Kidney (tissue), 13 donors: ENCODE measurements at regions not wholly inside any gene's neighbourhood (a gene's known extent, or its start where the extent isn't known, plus 50 kb on each side); places are given as distances from the start of the nearest gene placed in this dataset.

ENCODE experiments used
- DNase-seq, 5 donors: peaks; one replicate each; pipeline ENCODE4 v3.0.0-alpha.2; 2013 to 2020
- FAIRE-seq: peaks from 2 replicates; lab custom pipeline; 2012; peaks lifted over from hg19 to GRCh38; lab: Jason Lieb, UNC
- H3K27ac ChIP-seq, 2 donors: one replicate each; pipeline ENCODE4 v1.7.0; 2013; ENCODE audit warnings: low read depth in 2 of 2, low read length in 2 of 2, inconsistent platforms in 1 of 2
- H3K27me3 ChIP-seq: one replicate; pipeline ENCODE4 v1.7.1; 2013; ENCODE audit warnings: low read length, inconsistent platforms; ENCODE audit not compliant: control insufficient read depth, insufficient read depth
- H3K36me3 ChIP-seq, 3 donors: one replicate each; pipeline versions ENCODE4 v1.7.0 to v1.7.1; 2013; ENCODE audit warnings: low read length in 3 of 3, control low read depth in 1 of 3, inconsistent platforms in 1 of 3; ENCODE audit not compliant: insufficient read depth in 3 of 3, control insufficient read depth in 2 of 3
- H3K4me1 ChIP-seq, 3 donors: one replicate each; pipeline versions ENCODE4 v1.7.0 to v1.7.1; 2013; ENCODE audit warnings: low read length in 3 of 3, inconsistent platforms in 1 of 3, low read depth in 1 of 3; ENCODE audit not compliant: control insufficient read depth in 2 of 3, insufficient read depth in 2 of 3
- H3K4me3 ChIP-seq, 3 donors: one replicate each; pipeline versions ENCODE4 v1.7.0 to v1.8.1; 2013; ENCODE audit warnings: low read length in 3 of 3, control low read depth in 1 of 3, inconsistent platforms in 1 of 3
- H3K9ac ChIP-seq, 3 donors: one replicate each; pipeline versions ENCODE4 v1.7.0 to v1.7.1; 2013; ENCODE audit warnings: low read length in 3 of 3, control low read depth in 1 of 3, inconsistent platforms in 1 of 3
- H3K9me3 ChIP-seq, 3 donors: one replicate each; pipeline versions ENCODE4 v1.7.0 to v1.7.1; 2013; ENCODE audit warnings: low read length in 3 of 3, control low read depth in 1 of 3, inconsistent platforms in 1 of 3; ENCODE audit not compliant: control insufficient read depth in 2 of 3, insufficient read depth in 1 of 3
- CTCF ChIP-seq: IDR thresholded peaks from 3 replicates; pipeline ENCODE4 v1.5.1; 2012; ENCODE audit warnings: mild to moderate bottlenecking, moderate library complexity, borderline replicate concordance; ENCODE audit not compliant: insufficient read depth; ENCODE audit errors: extremely low read depth
- intact Hi-C: fragments of 100-400 bp; cut with DNase I; formaldehyde crosslinking; loops from one replicate; pipeline ENCODE4 v1.11.1; 2022
- donor health status: control.
- donor health status: control.
- donor health status: control.
- donor health status: control.
- donor health status: control.
- donor health status: DM: yes; HTN: yes; CAD: no.
- donor health status: Normal renal cell carcinoma (clear cell type).

- intact Hi-C loops = no loop called here
- no peaks in the 10 kb centered on the region for H3K27me3 ChIP-seq
- FAIRE-seq = no peak
Observed at GRCh38 chr3:36032180-36033047, 347.9 kb upstream of the STAC start.

GRCh38 chr3:36058404-36059030 is 321.8 kb upstream of the STAC start:
- intact Hi-C loops = no loop called here
- no peak overlapping the region for H3K27ac ChIP-seq
- H3K4me3 ChIP-seq = no peak overlapping the region
- DNase-seq (no peak), FAIRE-seq (no peak)
- no peaks in the 10 kb centered on the region for H3K27me3 ChIP-seq
- TF ChIP-seq CTCF = no peak
- H3K9ac ChIP-seq = no peak overlapping the region
- H3K36me3 ChIP-seq = no peaks in the 10 kb centered on the region
- H3K4me1 ChIP-seq = no peaks in the 10 kb centered on the region
- no peaks in the 10 kb centered on the region for H3K9me3 ChIP-seq

More at GRCh38 chr3:36032180-36033047, 347.9 kb upstream of the STAC start:
- no peak for DNase-seq
- Histone ChIP-seq H3K4me1 (no peaks in the 10 kb centered on the region), H3K36me3 (no peaks in the 10 kb centered on the region), H3K4me3 (no peak overlapping the region), H3K9me3 (peaks cover 0 to 19% (median 0%) of the 10 kb centered on the region in 3 donors), H3K9ac (no peak overlapping the region), H3K27ac (no peak overlapping the region)
- no peak for TF ChIP-seq CTCF

GRCh38 chr3:36060950-36061349 is 319.4 kb upstream of the STAC start:
- Histone ChIP-seq H3K36me3 (no peaks in the 10 kb centered on the region), H3K4me3 (no peak overlapping the region), H3K4me1 (no peaks in the 10 kb centered on the region), H3K27me3 (no peaks in the 10 kb centered on the region), H3K27ac (no peak overlapping the region), H3K9ac (no peak overlapping the region), H3K9me3 (no peaks in the 10 kb centered on the region)
- intact Hi-C loops = no loop called here
- no peak for FAIRE-seq
- DNase-seq = no peak
- no peak for TF ChIP-seq CTCF
